ENCODE measurements at regions not wholly inside any gene's neighbourhood (a gene's known extent, or its start where the extent isn't known, plus 50 kb on each side); places are given as distances from the start of the nearest gene placed in this dataset.

GRCh38 chr9:13786711-13787110, 507.2 kb upstream of the MPDZ start:
- TF ChIP-seq MAX (IDR thresholded peaks at IDR 0.05; ENCODE audit: insufficient read depth, insufficient read length): no peak
- no peak for TF ChIP-seq MYC (IDR thresholded peaks at IDR 0.05; ENCODE audit: low read depth, low read length)
- no peak for TF ChIP-seq POLR2A (IDR thresholded peaks at IDR 0.05; ENCODE audit: low read depth, low read length)
- no peak for TF ChIP-seq FOS (IDR thresholded peaks at IDR 0.05; ENCODE audit: borderline replicate concordance, insufficient read depth, low read length)
- no peak for TF ChIP-seq JUN (IDR thresholded peaks at IDR 0.05; ENCODE audit: borderline replicate concordance, insufficient read depth, insufficient read length, low read depth)
- no peak overlapping the region for H3K4me2 ChIP-seq (ENCODE audit: insufficient read depth, low read length)

GRCh38 chr9:13786131-13786530, 506.6 kb upstream of the MPDZ start:
- no peak overlapping the region for H3K9ac ChIP-seq (replicated peaks; ENCODE audit: extremely low read depth, insufficient read depth, low read length)
- H3K79me2 ChIP-seq (ENCODE audit: control insufficient read depth, insufficient read depth, low read length): no peaks in the 10 kb centered on the region
- H3K4me1 ChIP-seq (ENCODE audit: control insufficient read depth, extremely low read depth, insufficient read depth, low read length): no peaks in the 10 kb centered on the region
- no peaks in the 10 kb centered on the region for H3K27me3 ChIP-seq (ENCODE audit: control insufficient read depth in 2 of 2, insufficient read depth in 2 of 2, low read length in 2 of 2)
- CTCF ChIA-PET: interaction anchor here (1.3 kb wide), 1 partner anchor 60 kb away, joined by 3 read pairs; no protein-coding TSS in a partner anchor
- no peak overlapping the region for H3K4me2 ChIP-seq (ENCODE audit: insufficient read depth, low read length)
- H3K27ac ChIP-seq (ENCODE audit: insufficient read depth, low read depth, low read length): no peak overlapping the region
- H3K36me3 ChIP-seq (ENCODE audit: control insufficient read depth in 2 of 2, extremely low read depth in 1 of 2, insufficient read depth in 2 of 2, low read length in 2 of 2): no peaks in the 10 kb centered on the region
- intact Hi-C loops (cut with micrococcal nuclease) (no loop called here), dilution Hi-C loops (cut with MboI; ENCODE audit: extremely low pct_ligation_motif_present, low sequenced_read_pairs) (no loop called here)
- no peaks in the 10 kb centered on the region for H3K9me3 ChIP-seq (replicated peaks; ENCODE audit: control insufficient read depth, insufficient read depth, low read length)
- BruUV-seq (replicated peaks): no TSS peak
- DNase-seq (ENCODE audit: low read depth, low spot score) (no peak), FAIRE-seq (no peak)
- POLR2A ChIA-PET: no interaction called here
- no peaks in the 10 kb centered on the region for H3K9me1 ChIP-seq (replicated peaks; ENCODE audit: control insufficient read depth, extremely low read depth, insufficient read depth, low read length)
- no peak overlapping the region for H3K4me3 ChIP-seq (replicated peaks in 1 of 3; ENCODE audit: insufficient read depth in 1 of 3, low read depth in 1 of 3, low read length in 3 of 3)
- H4K20me1 ChIP-seq (replicated peaks; ENCODE audit: control insufficient read depth, extremely low read depth, insufficient read depth, low read length): no peaks in the 10 kb centered on the region
- TF ChIP-seq FOS (IDR thresholded peaks at IDR 0.05; ENCODE audit: borderline replicate concordance, insufficient read depth, low read length): no peak
- TF ChIP-seq CTCF (IDR thresholded peaks at IDR 0.05; ENCODE audit: extremely low read depth in 1 of 2, insufficient read depth in 1 of 2, low read depth in 1 of 2, low read length in 2 of 2): no peak
- TF ChIP-seq EZH2 (IDR thresholded peaks at IDR 0.05; ENCODE audit: borderline replicate concordance, low read depth, low read length, severe bottlenecking): no peak
- TF ChIP-seq POLR2A (IDR thresholded peaks at IDR 0.05; ENCODE audit: low read depth, low read length): no peak
- no peak for TF ChIP-seq JUN (IDR thresholded peaks at IDR 0.05; ENCODE audit: borderline replicate concordance, insufficient read depth, insufficient read length, low read depth)
- TF ChIP-seq MAX (IDR thresholded peaks at IDR 0.05; ENCODE audit: insufficient read depth, insufficient read length): no peak
- no peak for TF ChIP-seq MYC (IDR thresholded peaks at IDR 0.05; ENCODE audit: low read depth, low read length)
- no peak for TF ChIP-seq GATA2 (IDR thresholded peaks at IDR 0.05; ENCODE audit: insufficient read depth, insufficient read length, low read depth, low read length)
- no peak for TF ChIP-seq POLR2AphosphoS5 (IDR thresholded peaks at IDR 0.05; ENCODE audit: insufficient read depth, low read depth, low read length)
- no peak overlapping the region for H2AFZ ChIP-seq (ENCODE audit: low read depth, low read length)

More at GRCh38 chr9:13786711-13787110, 507.2 kb upstream of the MPDZ start:
- Histone ChIP-seq H3K36me3 (ENCODE audit: control insufficient read depth in 2 of 2, extremely low read depth in 1 of 2, insufficient read depth in 2 of 2, low read length in 2 of 2) (no peaks in the 10 kb centered on the region), H3K27ac (ENCODE audit: insufficient read depth, low read depth, low read length) (no peak overlapping the region), H3K79me2 (ENCODE audit: control insufficient read depth, insufficient read depth, low read length) (no peaks in the 10 kb centered on the region), H3K9ac (replicated peaks; ENCODE audit: extremely low read depth, insufficient read depth, low read length) (no peak overlapping the region), H4K20me1 (replicated peaks; ENCODE audit: control insufficient read depth, extremely low read depth, insufficient read depth, low read length) (no peaks in the 10 kb centered on the region), H3K9me3 (replicated peaks; ENCODE audit: control insufficient read depth, insufficient read depth, low read length) (no peaks in the 10 kb centered on the region), H3K27me3 (ENCODE audit: control insufficient read depth in 2 of 2, insufficient read depth in 2 of 2, low read length in 2 of 2) (no peaks in the 10 kb centered on the region), H3K4me3 (replicated peaks in 1 of 3; ENCODE audit: insufficient read depth in 1 of 3, low read depth in 1 of 3, low read length in 3 of 3) (no peak overlapping the region), H3K9me1 (replicated peaks; ENCODE audit: control insufficient read depth, extremely low read depth, insufficient read depth, low read length) (no peaks in the 10 kb centered on the region), H3K4me1 (ENCODE audit: control insufficient read depth, extremely low read depth, insufficient read depth, low read length) (no peaks in the 10 kb centered on the region), H2AFZ (ENCODE audit: low read depth, low read length) (no peak overlapping the region)
- BruUV-seq (replicated peaks): no TSS peak
- intact Hi-C loops (cut with micrococcal nuclease): no loop called here
- no peak for DNase-seq (ENCODE audit: low read depth, low spot score)
- ChIA-PET CTCF (interaction anchor here (1.1 kb wide), 1 partner anchor 9 kb away, joined by 3 read pairs; no protein-coding TSS in a partner anchor), POLR2A (no interaction called here)
- dilution Hi-C loops (cut with MboI; ENCODE audit: extremely low pct_ligation_motif_present, low sequenced_read_pairs): no loop called here
- FAIRE-seq: no peak

Measured in endothelial cell of umbilical vein (primary cell).